Suprapubic skin (tissue), 4 donors: ENCODE measurements at regions not wholly inside any gene's neighbourhood (a gene's known extent, or its start where the extent isn't known, plus 50 kb on each side); places are given as distances from the start of the nearest gene placed in this dataset.

ENCODE experiments used
- DNase-seq, 2 donors: peaks; one replicate each; pipeline ENCODE4 v3.0.0-alpha.2; 2019; ENCODE audit warnings: low spot score in 2 of 2
- H3K27ac ChIP-seq: fragments of 200-600 bp; sonication (generic); one replicate; pipeline ENCODE4 v1.5.1; 2019
- H3K27me3 ChIP-seq: fragments of 200-600 bp; sonication (generic); one replicate; pipeline ENCODE4 v1.5.1; 2019
- H3K36me3 ChIP-seq: fragments of 200-600 bp; sonication (generic); one replicate; pipeline ENCODE4 v1.5.1; 2019
- H3K4me1 ChIP-seq: fragments of 200-600 bp; sonication (generic); one replicate; pipeline ENCODE4 v1.5.1; 2019
- H3K4me3 ChIP-seq: fragments of 200-600 bp; sonication (generic); one replicate; pipeline ENCODE4 v1.5.1; 2019; ENCODE audit warnings: mild to moderate bottlenecking
- H3K9me3 ChIP-seq: fragments of 200-600 bp; sonication (generic); one replicate; pipeline ENCODE4 v1.5.1; 2019
- CTCF ChIP-seq, 2 donors: fragments of 200-600 bp in 1 of 2; fragments of 450-650 bp in 1 of 2; sonication (generic) in 1 of 2; IDR thresholded peaks; one replicate each; pipeline ENCODE4 v1.5.1; 2016 to 2019; ENCODE audit warnings: antibody characterized with exemption in 2 of 2, mild to moderate bottlenecking in 1 of 2, moderate library complexity in 1 of 2
- EP300 ChIP-seq: sonication (generic); formaldehyde crosslinking; IDR thresholded peaks from one replicate; pipeline ENCODE4 v1.6.1; 2017; ENCODE audit warnings: antibody characterized with exemption
- POLR2A ChIP-seq, 2 donors: fragments of 450-650 bp; IDR thresholded peaks; one replicate each; pipeline ENCODE4 v1.6.1; 2017; ENCODE audit warnings: antibody characterized with exemption in 2 of 2, mild to moderate bottlenecking in 2 of 2, moderate library complexity in 2 of 2
- POLR2AphosphoS5 ChIP-seq, 3 donors: sonication (generic); formaldehyde crosslinking; IDR thresholded peaks; one replicate each; pipeline ENCODE4 v1.6.1; 2017; ENCODE audit warnings: antibody characterized with exemption in 3 of 3
- WGBS: methylation state at CpG from one replicate; pipeline ENCODE4 v1.1.5; 2018; 5-methylcytosine and 5-hydroxymethylcytosine counted together

GRCh38 chr16:17013038-17013437 is 457.7 kb downstream of the XYLT1 start:
- no peak for DNase-seq
- Histone ChIP-seq H3K36me3 (no peaks in the 10 kb centered on the region), H3K27ac (no peak overlapping the region), H3K4me3 (no peak overlapping the region), H3K27me3 (peaks cover 18% of the 10 kb centered on the region), H3K9me3 (no peaks in the 10 kb centered on the region), H3K4me1 (no peaks in the 10 kb centered on the region)
- no peak for TF ChIP-seq EP300
- TF ChIP-seq POLR2A (IDR thresholded peaks at IDR 0.05), result no peak
- TF ChIP-seq CTCF (IDR thresholded peaks at IDR 0.05), result no peak
- TF ChIP-seq POLR2AphosphoS5 (IDR thresholded peaks at IDR 0.05), result no peak
- WGBS, result 57% methylated on average over 8 of the region's 8 CpGs

- Histone ChIP-seq H3K27me3 (peaks cover 27% of the 10 kb centered on the region), H3K4me1 (no peaks in the 10 kb centered on the region), H3K27ac (no peak overlapping the region), H3K4me3 (no peak overlapping the region), H3K9me3 (no peaks in the 10 kb centered on the region), H3K36me3 (no peaks in the 10 kb centered on the region)
- WGBS, result 98% methylated on average over 6 of the region's 6 CpGs
- no peak for TF ChIP-seq EP300
- TF ChIP-seq CTCF (IDR thresholded peaks at IDR 0.05), result no peak
- no peak for TF ChIP-seq POLR2A (IDR thresholded peaks at IDR 0.05)
- no peak for TF ChIP-seq POLR2AphosphoS5 (IDR thresholded peaks at IDR 0.05)
- DNase-seq, result no peak
Observed at GRCh38 chr16:17014484-17015121, 456.2 kb downstream of the XYLT1 start.

- H3K27ac ChIP-seq, result no peak overlapping the region
- no peak for DNase-seq
- H3K36me3 ChIP-seq, result no peaks in the 10 kb centered on the region
- H3K27me3 ChIP-seq, result peaks cover 22% of the 10 kb centered on the region
- no peak overlapping the region for H3K4me3 ChIP-seq
- H3K9me3 ChIP-seq, result no peaks in the 10 kb centered on the region
- WGBS, result 89% methylated on average over 6 of the region's 6 CpGs
- TF ChIP-seq POLR2A (IDR thresholded peaks at IDR 0.05) (no peak), EP300 (no peak), POLR2AphosphoS5 (IDR thresholded peaks at IDR 0.05) (no peak), CTCF (IDR thresholded peaks at IDR 0.05) (no peak)
- no peaks in the 10 kb centered on the region for H3K4me1 ChIP-seq
Observed at GRCh38 chr16:17015702-17016101, 455.1 kb downstream of the XYLT1 start.

- H3K27ac ChIP-seq, result no peak overlapping the region
- H3K36me3 ChIP-seq, result no peaks in the 10 kb centered on the region
- H3K27me3 ChIP-seq, result peaks cover 17% of the 10 kb centered on the region
- H3K9me3 ChIP-seq, result no peaks in the 10 kb centered on the region
- DNase-seq, result no peak
- no peaks in the 10 kb centered on the region for H3K4me1 ChIP-seq
- no peak for TF ChIP-seq POLR2A (IDR thresholded peaks at IDR 0.05)
- no peak for TF ChIP-seq EP300
- no peak for TF ChIP-seq CTCF (IDR thresholded peaks at IDR 0.05)
- H3K4me3 ChIP-seq, result no peak overlapping the region
Observed at GRCh38 chr16:17017442-17017841, 453.3 kb downstream of the XYLT1 start.

GRCh38 chr16:17018585-17018939 is 452.2 kb downstream of the XYLT1 start:
- TF ChIP-seq POLR2AphosphoS5 (IDR thresholded peaks at IDR 0.05) (no peak), EP300 (no peak), CTCF (IDR thresholded peaks at IDR 0.05) (no peak), POLR2A (IDR thresholded peaks at IDR 0.05) (no peak)
- Histone ChIP-seq H3K36me3 (no peaks in the 10 kb centered on the region), H3K27me3 (peaks cover 21% of the 10 kb centered on the region), H3K4me3 (no peak overlapping the region), H3K4me1 (no peaks in the 10 kb centered on the region), H3K27ac (no peak overlapping the region), H3K9me3 (no peaks in the 10 kb centered on the region)
- no peak for DNase-seq
- WGBS, result 20% methylated on average over 4 of the region's 4 CpGs
